GM12878 (cell line): ENCODE measurements at regions not wholly inside any gene's neighbourhood (a gene's known extent, or its start where the extent isn't known, plus 50 kb on each side); places are given as distances from the start of the nearest gene placed in this dataset.
"Not testable (repeated sequence)": the region's sequence is repeated elsewhere in the genome, so short reads cannot be mapped to it uniquely, and the experiment has no call there.

Experiments used
- ATAC-seq: fragments of 200-7000 bp; cut with Tn5 transposase; 3 replicates; pipeline ENCODE4 v1.9.1; 2020; ENCODE audit warnings: mild to moderate bottlenecking, moderate library complexity
- BruUV-seq: library from RNA; stranded (reverse); fragments of 400-500 nt; replicated peaks from 2 replicates; lab custom pipeline; 2021; lab: Mats Ljungman, UMichigan
- CTCF ChIA-PET: fragments of 300-600 bp; sonication (Branson Sonifier 250); formaldehyde crosslinking; extraction: SDS; loops from one replicate; lab custom pipeline; 2021; ENCODE audit warnings: inconsistent platforms; lab: Yijun Ruan, JAX
- POLR2A ChIA-PET: fragments of 350-600 bp; formaldehyde crosslinking; extraction: SDS; loops from one replicate; lab custom pipeline; 2021; ENCODE audit warnings: inconsistent platforms; lab: Charles Lee
- RAD21 ChIA-PET: fragments of 300-600 bp; sonication (Branson Sonifier 250); formaldehyde crosslinking; loops from one replicate; lab custom pipeline; 2023; ENCODE audit warnings: antibody characterized with exemption; ENCODE audit not compliant: unreplicated experiment; lab: Charles Lee
- SMC1A ChIA-PET: fragments of 300-600 bp; sonication (Branson Sonifier 250); formaldehyde crosslinking; loops from one replicate; lab custom pipeline; 2023; ENCODE audit not compliant: unreplicated experiment, uncharacterized antibody; lab: Charles Lee
- DNase-seq: peaks from one replicate; pipeline ENCODE4 v3.0.0-alpha.2; 2011; ENCODE audit warnings: low read depth, low spot score
- FAIRE-seq: peaks from 3 replicates; lab custom pipeline; 2011; peaks lifted over from hg19 to GRCh38; lab: Jason Lieb, UNC
- H2AFZ ChIP-seq: 2 replicates; pipeline ENCODE4 v1.6.0; 2011; ENCODE audit warnings: low read depth, low read length, control low read depth; ENCODE audit not compliant: control insufficient read depth
- H3K27ac ChIP-seq: 2 replicates; pipeline ENCODE4 v1.5.1; 2011; ENCODE audit warnings: control low read depth; ENCODE audit not compliant: control insufficient read depth, insufficient read depth
- H3K27me3 ChIP-seq, 2 experiments: replicated peaks in 1 of 2; 2 replicates each; pipeline versions ENCODE4 v1.6.0 to v1.6.1; 2011; ENCODE audit warnings: low read length in 1 of 2; ENCODE audit not compliant: control insufficient read depth in 2 of 2, insufficient read depth in 2 of 2
- H3K36me3 ChIP-seq, 2 experiments: 2 replicates each; pipeline ENCODE4 v1.5.1; 2011; ENCODE audit warnings: low read length in 1 of 2; ENCODE audit not compliant: control insufficient read depth in 2 of 2, insufficient read depth in 2 of 2
- H3K4me1 ChIP-seq: 2 replicates; pipeline ENCODE4 v1.6.1; 2011; ENCODE audit warnings: mild to moderate bottlenecking, low read length, moderate library complexity, mixed read lengths; ENCODE audit not compliant: control insufficient read depth, insufficient read depth
- H3K4me2 ChIP-seq: 2 replicates; pipeline ENCODE4 v1.6.0; 2011; ENCODE audit warnings: control low read depth; ENCODE audit not compliant: control insufficient read depth, insufficient read depth
- H3K4me3 ChIP-seq: fragments of 200-600 bp; sonication (generic); 2 replicates; pipeline ENCODE4 v1.5.1; 2016
- H3K79me2 ChIP-seq: 2 replicates; pipeline ENCODE4 v1.6.0; 2011; ENCODE audit warnings: low read length; ENCODE audit not compliant: control insufficient read depth, insufficient read depth
- H3K9ac ChIP-seq: 2 replicates; pipeline ENCODE4 v1.8.0; 2011; ENCODE audit warnings: low read length, control low read depth, mixed read lengths; ENCODE audit not compliant: control insufficient read depth, insufficient read depth
- H3K9me3 ChIP-seq: replicated peaks from 3 replicates; pipeline ENCODE4 v1.5.1; 2011; ENCODE audit warnings: mild to moderate bottlenecking, low read length; ENCODE audit not compliant: control insufficient read depth, insufficient read depth
- H4K20me1 ChIP-seq: 2 replicates; pipeline ENCODE4 v1.6.0; 2011; ENCODE audit not compliant: control insufficient read depth, insufficient read depth
- ZNF592 ChIP-seq: fragments of 450-650 bp; IDR thresholded peaks from 2 replicates; pipeline ENCODE4 v1.6.1; 2017; ENCODE audit warnings: mild to moderate bottlenecking, moderate library complexity
- WGBS: methylation state at CpG from one replicate; pipeline ENCODE4 v1.1.6; 2016; ENCODE audit warnings: low lambda C conversion rate; ENCODE audit not compliant: insufficient replicate concordance, insufficient coverage; ENCODE audit errors: missing lambda C conversion rate; 5-methylcytosine and 5-hydroxymethylcytosine counted together
- in situ Hi-C: fragments of 300-500 bp; cut with MboI; formaldehyde crosslinking; loops from 9 replicates; pipeline ENCODE4 v1.14.3; 2018; ENCODE audit warnings: mixed read lengths
- intact Hi-C: fragments of 100-400 bp; cut with micrococcal nuclease; formaldehyde crosslinking; loops from one replicate; pipeline ENCODE4 v1.14.2; 2022; ENCODE audit not compliant: unreplicated experiment

GRCh38 chr6:141510803-141511202 lies 621.9 kb upstream of the GJE1 start:
- ATAC-seq (no peak), FAIRE-seq (no peak), DNase-seq (no peak)
- H3K27ac ChIP-seq = no peak overlapping the region
- H4K20me1 ChIP-seq = no peaks in the 10 kb centered on the region
- ChIA-PET POLR2A (no interaction called here), RAD21 (no interaction called here), SMC1A (interaction anchor here (0.6 to 1.6 kb wide), 3 partner anchors 11 to 22 kb away, joined by 3 read pairs; no protein-coding TSS in a partner anchor), CTCF (interaction anchor here (1.6 kb wide), 1 partner anchor 15 kb away, joined by 4 read pairs; no protein-coding TSS in a partner anchor)
- no peak overlapping the region for H3K4me2 ChIP-seq
- H3K9me3 ChIP-seq = no peaks in the 10 kb centered on the region; the same call in 2 of the 3 replicates
- H3K27me3 ChIP-seq = no peaks in the 10 kb centered on the region
- H3K36me3 ChIP-seq = no peaks in the 10 kb centered on the region
- no peaks in the 10 kb centered on the region for H3K79me2 ChIP-seq
- no peaks in the 10 kb centered on the region for H3K4me1 ChIP-seq
- H3K9ac ChIP-seq = no peak overlapping the region
- intact Hi-C loops = no loop called here
- H3K4me3 ChIP-seq = no peak overlapping the region
- TF ChIP-seq ZNF592 = no peak
- in situ Hi-C loops = no loop called here
- BruUV-seq = no TSS peak
- no peak overlapping the region for H2AFZ ChIP-seq

GRCh38 chr6:141506062-141506461 lies 626.7 kb upstream of the GJE1 start:
- H3K27me3 ChIP-seq, H3K9me3 ChIP-seq, RAD21 ChIA-PET, H3K4me3 ChIP-seq, FAIRE-seq, SMC1A ChIA-PET, CTCF ChIA-PET, DNase-seq, H3K4me1 ChIP-seq, intact Hi-C loops, H2AFZ ChIP-seq, in situ Hi-C loops, BruUV-seq, H3K9ac ChIP-seq, H3K79me2 ChIP-seq, H3K36me3 ChIP-seq, H3K27ac ChIP-seq, POLR2A ChIA-PET, H3K4me2 ChIP-seq, H4K20me1 ChIP-seq, ATAC-seq: not testable (repeated sequence)
- WGBS = 56% methylated on average over 1 of the region's 1 CpG

- RAD21 ChIA-PET = interaction anchor here (0.7 kb wide), 1 partner anchor 57 kb away, joined by 3 read pairs; no protein-coding TSS in a partner anchor
These were observed 628.4 kb upstream of the GJE1 start for GRCh38 chr6:141504318-141504717.

More at GRCh38 chr6:141504318-141504717, 628.4 kb upstream of the GJE1 start:
- H3K9me3 ChIP-seq, H3K9ac ChIP-seq, ATAC-seq, H3K4me2 ChIP-seq, H3K4me3 ChIP-seq, H3K79me2 ChIP-seq, H3K27me3 ChIP-seq, CTCF ChIA-PET, H4K20me1 ChIP-seq, SMC1A ChIA-PET, intact Hi-C loops, H3K27ac ChIP-seq, H3K36me3 ChIP-seq, POLR2A ChIA-PET, in situ Hi-C loops, H2AFZ ChIP-seq, DNase-seq, H3K4me1 ChIP-seq, FAIRE-seq, BruUV-seq: not testable (repeated sequence)
- 87% methylated on average over 1 of the region's 1 CpG for WGBS
